ENCODE measurements at regions not wholly inside any gene's neighbourhood (a gene's known extent, or its start where the extent isn't known, plus 50 kb on each side); places are given as distances from the start of the nearest gene placed in this dataset.

- Histone ChIP-seq H3K4me2 (no peak overlapping the region), H3K36me3 (replicated peaks; ENCODE audit: insufficient read depth, low read depth) (no peaks in the 10 kb centered on the region), H3K9me3 (ENCODE audit: low read depth) (peaks cover 5% of the 10 kb centered on the region), H3K9me2 (replicated peaks; ENCODE audit: insufficient read depth) (no peaks in the 10 kb centered on the region), H3K79me2 (no peaks in the 10 kb centered on the region), H3K4me1 (ENCODE audit: insufficient read depth) (no peaks in the 10 kb centered on the region), H3K27me3 (no peaks in the 10 kb centered on the region), H4K20me1 (ENCODE audit: insufficient read depth, poor library complexity, severe bottlenecking) (no peaks in the 10 kb centered on the region), H2AFZ (no peak overlapping the region), H3K4me3 (no peak overlapping the region), H3K27ac (no peak overlapping the region)
- no peak for TF ChIP-seq EZH2 (IDR thresholded peaks at IDR 0.05; ENCODE audit: borderline replicate concordance)
- no peak for TF ChIP-seq EZH2phosphoT487 (IDR thresholded peaks at IDR 0.05; ENCODE audit: low read depth, severe bottlenecking, unreplicated experiment)
- TF ChIP-seq, protein P1, sequence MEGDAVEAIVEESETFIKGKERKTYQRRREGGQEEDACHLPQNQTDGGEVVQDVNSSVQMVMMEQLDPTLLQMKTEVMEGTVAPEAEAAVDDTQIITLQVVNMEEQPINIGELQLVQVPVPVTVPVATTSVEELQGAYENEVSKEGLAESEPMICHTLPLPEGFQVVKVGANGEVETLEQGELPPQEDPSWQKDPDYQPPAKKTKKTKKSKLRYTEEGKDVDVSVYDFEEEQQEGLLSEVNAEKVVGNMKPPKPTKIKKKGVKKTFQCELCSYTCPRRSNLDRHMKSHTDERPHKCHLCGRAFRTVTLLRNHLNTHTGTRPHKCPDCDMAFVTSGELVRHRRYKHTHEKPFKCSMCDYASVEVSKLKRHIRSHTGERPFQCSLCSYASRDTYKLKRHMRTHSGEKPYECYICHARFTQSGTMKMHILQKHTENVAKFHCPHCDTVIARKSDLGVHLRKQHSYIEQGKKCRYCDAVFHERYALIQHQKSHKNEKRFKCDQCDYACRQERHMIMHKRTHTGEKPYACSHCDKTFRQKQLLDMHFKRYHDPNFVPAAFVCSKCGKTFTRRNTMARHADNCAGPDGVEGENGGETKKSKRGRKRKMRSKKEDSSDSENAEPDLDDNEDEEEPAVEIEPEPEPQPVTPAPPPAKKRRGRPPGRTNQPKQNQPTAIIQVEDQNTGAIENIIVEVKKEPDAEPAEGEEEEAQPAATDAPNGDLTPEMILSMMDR (IDR thresholded peaks at IDR 0.05; ENCODE audit: poor library complexity) = no peak
- no peak for DNase-seq (ENCODE audit: low spot score)
- WGBS (ENCODE audit: low lambda C conversion rate, missing lambda C conversion rate) = 32% methylated on average over 3 of the region's 3 CpGs
Measured at GRCh38 chr9:1702701-1703100, 312.4 kb upstream of the SMARCA2 start.

- WGBS (ENCODE audit: low lambda C conversion rate, missing lambda C conversion rate) = 50% methylated on average over 1 of the region's 1 CpG
- Histone ChIP-seq H3K9me3 (ENCODE audit: low read depth) (no peaks in the 10 kb centered on the region), H3K4me2 (no peak overlapping the region), H3K27me3 (no peaks in the 10 kb centered on the region), H4K20me1 (ENCODE audit: insufficient read depth, poor library complexity, severe bottlenecking) (no peaks in the 10 kb centered on the region), H2AFZ (no peak overlapping the region), H3K79me2 (no peaks in the 10 kb centered on the region), H3K4me1 (ENCODE audit: insufficient read depth) (no peaks in the 10 kb centered on the region), H3K4me3 (no peak overlapping the region), H3K36me3 (replicated peaks; ENCODE audit: insufficient read depth, low read depth) (no peaks in the 10 kb centered on the region), H3K27ac (no peak overlapping the region), H3K9me2 (replicated peaks; ENCODE audit: insufficient read depth) (no peaks in the 10 kb centered on the region)
- DNase-seq (ENCODE audit: low spot score) = no peak
- no peak for TF ChIP-seq EZH2 (IDR thresholded peaks at IDR 0.05; ENCODE audit: borderline replicate concordance)
Measured at GRCh38 chr9:1707291-1707690, 307.9 kb upstream of the SMARCA2 start.

GRCh38 chr9:1708219-1708618 lies 306.9 kb upstream of the SMARCA2 start:
- no peaks in the 10 kb centered on the region for H3K4me1 ChIP-seq (ENCODE audit: insufficient read depth)
- no peaks in the 10 kb centered on the region for H3K9me3 ChIP-seq (ENCODE audit: low read depth)
- WGBS (ENCODE audit: low lambda C conversion rate, missing lambda C conversion rate) = 82% methylated on average over 1 of the region's 1 CpG
- H2AFZ ChIP-seq = no peak overlapping the region
- H3K27ac ChIP-seq = no peak overlapping the region
- H3K27me3 ChIP-seq = no peaks in the 10 kb centered on the region
- H3K9me2 ChIP-seq (replicated peaks; ENCODE audit: insufficient read depth) = no peaks in the 10 kb centered on the region
- no peaks in the 10 kb centered on the region for H3K79me2 ChIP-seq
- H3K36me3 ChIP-seq (replicated peaks; ENCODE audit: insufficient read depth, low read depth) = no peaks in the 10 kb centered on the region
- DNase-seq (ENCODE audit: low spot score) = no peak
- no peak overlapping the region for H3K4me3 ChIP-seq
- no peaks in the 10 kb centered on the region for H4K20me1 ChIP-seq (ENCODE audit: insufficient read depth, poor library complexity, severe bottlenecking)
- TF ChIP-seq, protein P1 (IDR thresholded peaks at IDR 0.05; ENCODE audit: poor library complexity) = no peak
- TF ChIP-seq EZH2 (IDR thresholded peaks at IDR 0.05; ENCODE audit: borderline replicate concordance) (no peak), EZH2phosphoT487 (IDR thresholded peaks at IDR 0.05; ENCODE audit: low read depth, severe bottlenecking, unreplicated experiment) (no peak)
- no peak overlapping the region for H3K4me2 ChIP-seq

- Histone ChIP-seq H3K27ac (no peak overlapping the region), H3K9me2 (replicated peaks; ENCODE audit: insufficient read depth) (no peaks in the 10 kb centered on the region), H3K36me3 (replicated peaks; ENCODE audit: insufficient read depth, low read depth) (no peaks in the 10 kb centered on the region), H4K20me1 (ENCODE audit: insufficient read depth, poor library complexity, severe bottlenecking) (no peaks in the 10 kb centered on the region), H3K9me3 (ENCODE audit: low read depth) (no peaks in the 10 kb centered on the region), H3K27me3 (no peaks in the 10 kb centered on the region), H3K4me1 (ENCODE audit: insufficient read depth) (no peaks in the 10 kb centered on the region), H3K79me2 (no peaks in the 10 kb centered on the region), H3K4me2 (no peak overlapping the region), H3K4me3 (no peak overlapping the region), H2AFZ (no peak overlapping the region)
- DNase-seq (ENCODE audit: low spot score) = no peak
- 83% methylated on average over 1 of the region's 1 CpG for WGBS (ENCODE audit: low lambda C conversion rate, missing lambda C conversion rate)
- TF ChIP-seq, protein P1 (IDR thresholded peaks at IDR 0.05; ENCODE audit: poor library complexity) = no peak
- no peak for TF ChIP-seq EZH2phosphoT487 (IDR thresholded peaks at IDR 0.05; ENCODE audit: low read depth, severe bottlenecking, unreplicated experiment)
- no peak for TF ChIP-seq EZH2 (IDR thresholded peaks at IDR 0.05; ENCODE audit: borderline replicate concordance)
Measured at GRCh38 chr9:1709347-1709746, 305.8 kb upstream of the SMARCA2 start.

All from hepatocyte (in vitro differentiated cells).